HEK293 (cell line): ENCODE measurements at regions not wholly inside any gene's neighbourhood (a gene's known extent, or its start where the extent isn't known, plus 50 kb on each side); places are given as distances from the start of the nearest gene placed in this dataset.

Experiments used
- CTCF ChIA-PET: fragments of 350-600 bp; formaldehyde crosslinking; extraction: SDS; loops from one replicate; lab custom pipeline; 2021; ENCODE audit warnings: antibody characterized with exemption; lab: Yijun Ruan, JAX
- POLR2A ChIA-PET: fragments of 300-600 bp; formaldehyde crosslinking; extraction: SDS; loops from one replicate; lab custom pipeline; 2020; ENCODE audit warnings: antibody characterized with exemption, inconsistent platforms; lab: Yijun Ruan, JAX
- H3K27ac ChIP-seq: fragments of 200-500 bp; sonication (Bioruptor generic); 2 replicates; pipeline ENCODE4 v1.5.1; 2014; ENCODE audit warnings: low read depth, low read length, control low read depth, inconsistent platforms; ENCODE audit errors: extremely low read depth
- H3K36me3 ChIP-seq, 2 experiments: fragments of 200-500 bp in 1 of 2; sonication (Bioruptor generic) in 1 of 2; 1 replicate in 1 of 2; 2 replicates in 1 of 2; pipeline ENCODE4 v1.5.1; 2014 to 2017; ENCODE audit warnings: inconsistent platforms in 2 of 2, low read length in 2 of 2; ENCODE audit not compliant: control insufficient read depth in 2 of 2, insufficient read depth in 1 of 2
- H3K4me1 ChIP-seq: fragments of 200-500 bp; sonication (Bioruptor generic); 2 replicates; pipeline ENCODE4 v1.5.1; 2014; ENCODE audit warnings: mild to moderate bottlenecking, low read length, inconsistent platforms; ENCODE audit not compliant: control insufficient read depth, insufficient read depth
- H3K4me3 ChIP-seq: 2 replicates; pipeline ENCODE4 v1.5.1; 2011; ENCODE audit warnings: low read depth, mild to moderate bottlenecking, control low read depth, low read length, moderate library complexity
- H3K9me3 ChIP-seq: fragments of 200-500 bp; sonication (Bioruptor generic); 2 replicates; pipeline ENCODE4 v1.5.1; 2014; ENCODE audit warnings: low read depth, low read length, inconsistent platforms; ENCODE audit not compliant: control insufficient read depth, insufficient read depth
- PRDM4 ChIP-seq: fragments of 450-650 bp; formaldehyde crosslinking; IDR thresholded peaks from 2 replicates; pipeline ENCODE4 v1.5.1; 2017; ENCODE audit warnings: missing biosample characterization, missing genetic modification characterization
- SCRT1 ChIP-seq: fragments of 450-650 bp; formaldehyde crosslinking; IDR thresholded peaks from 2 replicates; pipeline ENCODE4 v1.5.1; 2016; ENCODE audit warnings: missing biosample characterization, missing genetic modification characterization, borderline replicate concordance
- SP7 ChIP-seq: fragments of 450-650 bp; formaldehyde crosslinking; IDR thresholded peaks from 2 replicates; pipeline ENCODE4 v1.5.1; 2016; ENCODE audit warnings: missing biosample characterization, missing genetic modification characterization
- TCF7L2 ChIP-seq: IDR thresholded peaks from 2 replicates; pipeline ENCODE4 v1.6.1; 2011; ENCODE audit warnings: low read depth, mild to moderate bottlenecking, inconsistent platforms, low read length, moderate library complexity, borderline replicate concordance
- ZNF274 ChIP-seq, 2 experiments: fragments of 200-500 bp in 1 of 2; fragments of 450-650 bp in 1 of 2; sonication (Bioruptor generic) in 1 of 2; formaldehyde crosslinking in 1 of 2; IDR thresholded peaks; 2 replicates each; pipeline versions ENCODE4 v1.5.1 to v1.6.1; 2014 to 2016; ENCODE audit warnings: borderline replicate concordance in 1 of 2, inconsistent platforms in 1 of 2, low read length in 1 of 2, missing biosample characterization in 1 of 2, missing genetic modification characterization in 1 of 2
- ZNF311 ChIP-seq: fragments of 450-650 bp; formaldehyde crosslinking; IDR thresholded peaks from 2 replicates; pipeline ENCODE4 v1.5.1; 2017; ENCODE audit warnings: missing biosample characterization, missing genetic modification characterization, borderline replicate concordance
- ZNF341 ChIP-seq: fragments of 450-650 bp; formaldehyde crosslinking; IDR thresholded peaks from 2 replicates; pipeline ENCODE4; 2016; ENCODE audit warnings: low read depth, missing biosample characterization, missing genetic modification characterization
- ZNF350 ChIP-seq: fragments of 450-650 bp; formaldehyde crosslinking; IDR thresholded peaks from 2 replicates; pipeline ENCODE4 v1.5.0; 2017; ENCODE audit warnings: missing biosample characterization, mild to moderate bottlenecking, missing genetic modification characterization
- ZNF366 ChIP-seq: fragments of 450-650 bp; formaldehyde crosslinking; conservative IDR thresholded peaks from 2 replicates; pipeline ENCODE4 v1.5.1; 2016; ENCODE audit warnings: missing biosample characterization, missing genetic modification characterization
- ZNF394 ChIP-seq: fragments of 450-650 bp; formaldehyde crosslinking; IDR thresholded peaks from 2 replicates; pipeline ENCODE4 v1.5.1; 2016; ENCODE audit warnings: missing biosample characterization, missing genetic modification characterization, mild to moderate bottlenecking, moderate library complexity, borderline replicate concordance
- ZNF416 ChIP-seq: fragments of 450-650 bp; formaldehyde crosslinking; IDR thresholded peaks from 2 replicates; pipeline ENCODE4 v1.5.1; 2016; ENCODE audit warnings: missing biosample characterization, missing genetic modification characterization
- ZNF423 ChIP-seq: fragments of 450-650 bp; formaldehyde crosslinking; IDR thresholded peaks from 2 replicates; pipeline ENCODE4 v1.5.1; 2016; ENCODE audit warnings: missing biosample characterization, missing genetic modification characterization
- ZNF514 ChIP-seq: fragments of 450-650 bp; formaldehyde crosslinking; IDR thresholded peaks from 2 replicates; pipeline ENCODE4 v1.5.1; 2016; ENCODE audit warnings: missing biosample characterization, missing genetic modification characterization
- ZNF792 ChIP-seq: fragments of 450-650 bp; formaldehyde crosslinking; IDR thresholded peaks from 2 replicates; pipeline ENCODE4 v1.5.1; 2016; ENCODE audit warnings: missing biosample characterization, missing genetic modification characterization
- ZSCAN30 ChIP-seq: fragments of 450-650 bp; IDR thresholded peaks from 2 replicates; pipeline ENCODE4 v1.5.1; 2018; ENCODE audit warnings: missing biosample characterization, mild to moderate bottlenecking, missing genetic modification characterization, moderate library complexity
- ZSCAN5A ChIP-seq: fragments of 450-650 bp; formaldehyde crosslinking; IDR thresholded peaks from 2 replicates; pipeline ENCODE4 v1.5.1; 2016; ENCODE audit warnings: missing biosample characterization, missing genetic modification characterization
- TF ChIP-seq, protein P1 (sequence below): fragments of 450-650 bp; formaldehyde crosslinking; IDR thresholded peaks from 2 replicates; pipeline ENCODE4 v1.5.1; 2016; ENCODE audit warnings: missing biosample characterization, missing genetic modification characterization
- TF ChIP-seq, protein P2 (sequence below): fragments of 450-650 bp; formaldehyde crosslinking; IDR thresholded peaks from 2 replicates; pipeline ENCODE4 v1.5.1; 2017; ENCODE audit warnings: missing biosample characterization, missing genetic modification characterization
- TF ChIP-seq, protein P3 (sequence below): fragments of 450-650 bp; formaldehyde crosslinking; IDR thresholded peaks from 2 replicates; pipeline ENCODE4 v1.5.1; 2016; ENCODE audit warnings: missing biosample characterization, missing genetic modification characterization

GRCh38 chr2:60336442-60337141 lies 216.9 kb downstream of the BCL11A start:
- no peak for TF ChIP-seq PRDM4 (tag by site-specific recombination)
- no peak for TF ChIP-seq ZNF274 (IDR thresholded peaks at IDR 0.05; ENCODE audit: low read length)
- no peak for TF ChIP-seq ZNF274 (tag by site-specific recombination; IDR thresholded peaks at IDR 0.05; ENCODE audit: borderline replicate concordance)
- TF ChIP-seq ZNF514 (tag by site-specific recombination), result no peak
- TF ChIP-seq ZNF366 (tag by site-specific recombination), result no peak
- TF ChIP-seq SP7 (tag by site-specific recombination), result no peak
- no peak for TF ChIP-seq ZNF416 (tag by site-specific recombination)
- TF ChIP-seq ZNF350, result no peak
- no peak for TF ChIP-seq TCF7L2
- no peak for TF ChIP-seq SCRT1 (tag by site-specific recombination)
- no peak for TF ChIP-seq ZSCAN5A
- Histone ChIP-seq H3K36me3 (no peaks in the 10 kb centered on the region), H3K4me3 (no peak overlapping the region), H3K4me1 (no peaks in the 10 kb centered on the region), H3K9me3 (no peaks in the 10 kb centered on the region), H3K27ac (no peak overlapping the region)
- ChIA-PET POLR2A (no interaction called here), CTCF (interaction anchor here (0.5 to 1.0 kb wide), 3 partner anchors 9 to 931 kb away, joined by 3 read pairs; no protein-coding TSS in a partner anchor)

DNA sequence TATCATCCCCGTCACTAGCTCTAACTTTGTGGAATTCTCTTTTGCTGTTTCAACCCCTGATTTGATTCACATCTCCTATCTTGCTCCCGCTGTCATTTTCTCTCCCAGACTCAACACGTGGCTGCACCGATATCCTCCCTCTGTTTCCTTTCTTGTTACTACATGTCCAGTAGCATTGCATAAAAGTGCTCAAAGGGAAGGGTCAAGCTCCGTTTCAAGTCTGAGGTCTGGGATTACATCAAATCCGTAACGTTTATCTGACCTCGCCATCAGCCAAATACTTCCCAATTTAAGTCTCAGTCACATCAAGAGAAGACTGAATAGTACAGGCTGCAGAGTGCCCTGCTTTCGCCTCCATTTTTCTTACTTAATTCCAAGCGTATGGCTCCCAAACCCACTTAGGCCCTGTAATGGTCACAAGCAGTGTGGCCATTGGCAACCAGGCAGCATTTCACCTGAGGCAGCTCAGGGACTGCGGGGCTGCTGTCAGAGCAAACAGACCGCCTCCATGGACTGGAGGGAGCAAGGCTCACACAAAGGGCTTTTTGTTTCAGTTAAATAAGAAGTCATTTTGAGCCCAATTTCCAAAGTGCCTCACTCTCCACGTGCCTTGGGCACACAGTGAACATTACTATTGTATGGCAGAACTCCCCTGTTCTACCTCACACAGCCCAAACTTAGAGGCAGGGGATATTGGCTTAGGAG lies 217.8 kb downstream of the BCL11A start:
- ChIA-PET CTCF (no interaction called here), POLR2A (no interaction called here)
- Histone ChIP-seq H3K4me1 (peaks cover 3% of the 10 kb centered on the region; the same call in 1 of the 2 replicates), H3K36me3 (no peaks in the 10 kb centered on the region), H3K27ac (no peak overlapping the region), H3K9me3 (no peaks in the 10 kb centered on the region), H3K4me3 (no peak overlapping the region)
- TF ChIP-seq, protein P1, sequence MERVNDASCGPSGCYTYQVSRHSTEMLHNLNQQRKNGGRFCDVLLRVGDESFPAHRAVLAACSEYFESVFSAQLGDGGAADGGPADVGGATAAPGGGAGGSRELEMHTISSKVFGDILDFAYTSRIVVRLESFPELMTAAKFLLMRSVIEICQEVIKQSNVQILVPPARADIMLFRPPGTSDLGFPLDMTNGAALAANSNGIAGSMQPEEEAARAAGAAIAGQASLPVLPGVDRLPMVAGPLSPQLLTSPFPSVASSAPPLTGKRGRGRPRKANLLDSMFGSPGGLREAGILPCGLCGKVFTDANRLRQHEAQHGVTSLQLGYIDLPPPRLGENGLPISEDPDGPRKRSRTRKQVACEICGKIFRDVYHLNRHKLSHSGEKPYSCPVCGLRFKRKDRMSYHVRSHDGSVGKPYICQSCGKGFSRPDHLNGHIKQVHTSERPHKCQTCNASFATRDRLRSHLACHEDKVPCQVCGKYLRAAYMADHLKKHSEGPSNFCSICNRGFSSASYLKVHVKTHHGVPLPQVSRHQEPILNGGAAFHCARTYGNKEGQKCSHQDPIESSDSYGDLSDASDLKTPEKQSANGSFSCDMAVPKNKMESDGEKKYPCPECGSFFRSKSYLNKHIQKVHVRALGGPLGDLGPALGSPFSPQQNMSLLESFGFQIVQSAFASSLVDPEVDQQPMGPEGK (tag by site-specific recombination), result no peak
- TF ChIP-seq, protein P2, sequence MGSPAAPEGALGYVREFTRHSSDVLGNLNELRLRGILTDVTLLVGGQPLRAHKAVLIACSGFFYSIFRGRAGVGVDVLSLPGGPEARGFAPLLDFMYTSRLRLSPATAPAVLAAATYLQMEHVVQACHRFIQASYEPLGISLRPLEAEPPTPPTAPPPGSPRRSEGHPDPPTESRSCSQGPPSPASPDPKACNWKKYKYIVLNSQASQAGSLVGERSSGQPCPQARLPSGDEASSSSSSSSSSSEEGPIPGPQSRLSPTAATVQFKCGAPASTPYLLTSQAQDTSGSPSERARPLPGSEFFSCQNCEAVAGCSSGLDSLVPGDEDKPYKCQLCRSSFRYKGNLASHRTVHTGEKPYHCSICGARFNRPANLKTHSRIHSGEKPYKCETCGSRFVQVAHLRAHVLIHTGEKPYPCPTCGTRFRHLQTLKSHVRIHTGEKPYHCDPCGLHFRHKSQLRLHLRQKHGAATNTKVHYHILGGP (tag by site-specific recombination), result no peak
- TF ChIP-seq SCRT1 (tag by site-specific recombination) (no peak), ZNF423 (tag by site-specific recombination) (no peak), ZSCAN30 (tag by site-specific recombination) (no peak), ZNF394 (no peak), ZNF311 (tag by site-specific recombination) (no peak), ZNF341 (tag by site-specific recombination) (no peak), ZNF792 (tag by site-specific recombination) (no peak)
- TF ChIP-seq, protein P3, sequence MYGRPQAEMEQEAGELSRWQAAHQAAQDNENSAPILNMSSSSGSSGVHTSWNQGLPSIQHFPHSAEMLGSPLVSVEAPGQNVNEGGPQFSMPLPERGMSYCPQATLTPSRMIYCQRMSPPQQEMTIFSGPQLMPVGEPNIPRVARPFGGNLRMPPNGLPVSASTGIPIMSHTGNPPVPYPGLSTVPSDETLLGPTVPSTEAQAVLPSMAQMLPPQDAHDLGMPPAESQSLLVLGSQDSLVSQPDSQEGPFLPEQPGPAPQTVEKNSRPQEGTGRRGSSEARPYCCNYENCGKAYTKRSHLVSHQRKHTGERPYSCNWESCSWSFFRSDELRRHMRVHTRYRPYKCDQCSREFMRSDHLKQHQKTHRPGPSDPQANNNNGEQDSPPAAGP (tag by site-specific recombination), result no peak
